ENCODE measurements at regions not wholly inside any gene's neighbourhood (a gene's known extent, or its start where the extent isn't known, plus 50 kb on each side); places are given as distances from the start of the nearest gene placed in this dataset.

- DNase-seq (ENCODE audit: low spot score): no peak
Observed at GRCh38 chr18:45312555-45313126, 302.6 kb upstream of the SLC14A2 start.

- peak; percentile 1 for DNase-seq (ENCODE audit: low spot score)
Observed at GRCh38 chr18:45316127-45316526, 299.1 kb upstream of the SLC14A2 start.

DNA sequence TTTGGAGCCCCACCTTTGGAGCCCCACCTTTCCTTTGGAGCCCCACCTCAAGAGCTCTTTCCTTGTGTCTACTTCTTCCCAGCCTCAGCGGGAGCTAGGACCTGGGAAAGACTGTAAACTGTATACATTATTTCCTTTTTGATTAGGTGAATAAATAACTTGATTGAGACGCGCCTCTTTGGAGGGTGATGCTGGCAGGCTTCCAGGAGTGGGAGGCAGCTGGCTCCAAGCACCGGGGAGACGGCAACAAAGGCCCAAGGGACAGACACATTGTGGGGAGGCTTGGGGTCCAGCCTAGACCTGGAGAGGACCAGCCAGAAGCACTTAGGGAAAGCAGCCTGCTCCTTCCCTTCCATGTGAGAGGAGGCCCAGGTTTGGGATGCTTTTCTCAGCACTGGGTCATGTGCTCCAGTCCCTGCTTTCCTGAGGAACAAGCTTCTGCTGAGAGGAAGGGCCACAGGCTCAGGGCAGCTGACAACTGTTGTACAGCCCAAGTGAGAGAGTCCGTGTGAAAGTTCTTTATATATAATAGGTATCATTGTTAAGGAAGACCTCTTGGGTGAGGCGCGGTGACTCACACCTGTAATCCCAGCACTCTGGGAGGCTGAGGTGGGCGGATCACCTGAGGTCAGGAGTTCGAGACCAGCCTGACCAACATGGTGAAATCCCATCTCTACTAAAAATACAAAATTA is 297.2 kb upstream of the SLC14A2 start:
- DNase-seq (ENCODE audit: low spot score): no peak

DNA sequence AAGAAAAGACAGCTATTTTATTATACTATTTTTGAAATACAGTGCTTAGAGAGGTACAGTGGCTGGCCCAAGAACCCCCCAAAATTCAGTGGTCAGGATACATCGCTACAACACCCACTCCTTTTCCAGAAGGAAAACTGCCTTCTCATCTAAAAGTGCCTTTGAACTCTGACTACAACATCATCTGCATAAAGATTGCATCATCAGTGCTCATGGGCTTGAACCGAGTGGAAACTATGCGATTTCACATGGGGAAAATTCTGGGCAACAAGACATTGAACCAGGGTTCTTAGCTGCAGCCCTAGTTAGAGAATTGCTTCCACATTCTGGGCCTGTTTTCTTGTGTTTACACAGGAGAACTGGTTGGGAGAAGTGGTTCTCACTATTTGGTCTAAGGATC is 294.6 kb upstream of the SLC14A2 start:
- no peak for DNase-seq (ENCODE audit: low spot score)

- no peak for DNase-seq (ENCODE audit: low spot score)
Observed at GRCh38 chr18:45321520-45321919, 293.8 kb upstream of the SLC14A2 start.

GRCh38 chr18:45322343-45322742 is 292.9 kb upstream of the SLC14A2 start:
- DNase-seq (ENCODE audit: low spot score): no peak

DNA sequence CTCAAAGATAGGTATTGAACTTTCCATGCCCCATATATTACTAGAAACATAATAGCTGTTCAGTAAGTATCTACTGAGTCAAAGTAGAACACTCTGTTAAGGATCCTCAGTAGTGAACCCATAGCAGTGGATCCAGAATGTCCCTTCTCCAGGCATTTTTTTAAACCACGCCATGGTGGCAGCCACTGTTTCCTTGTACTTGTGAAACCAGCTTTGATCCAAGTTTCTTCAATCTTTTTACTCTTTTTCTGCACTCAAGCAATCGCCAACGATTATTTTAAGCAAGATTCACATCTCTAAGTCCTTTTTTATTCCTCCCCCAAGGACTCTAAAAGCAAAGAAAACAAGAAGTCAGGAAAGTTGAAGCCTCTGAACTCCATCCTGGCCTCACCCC is 291.2 kb upstream of the SLC14A2 start:
- DNase-seq (ENCODE audit: low spot score): no peak

DNA sequence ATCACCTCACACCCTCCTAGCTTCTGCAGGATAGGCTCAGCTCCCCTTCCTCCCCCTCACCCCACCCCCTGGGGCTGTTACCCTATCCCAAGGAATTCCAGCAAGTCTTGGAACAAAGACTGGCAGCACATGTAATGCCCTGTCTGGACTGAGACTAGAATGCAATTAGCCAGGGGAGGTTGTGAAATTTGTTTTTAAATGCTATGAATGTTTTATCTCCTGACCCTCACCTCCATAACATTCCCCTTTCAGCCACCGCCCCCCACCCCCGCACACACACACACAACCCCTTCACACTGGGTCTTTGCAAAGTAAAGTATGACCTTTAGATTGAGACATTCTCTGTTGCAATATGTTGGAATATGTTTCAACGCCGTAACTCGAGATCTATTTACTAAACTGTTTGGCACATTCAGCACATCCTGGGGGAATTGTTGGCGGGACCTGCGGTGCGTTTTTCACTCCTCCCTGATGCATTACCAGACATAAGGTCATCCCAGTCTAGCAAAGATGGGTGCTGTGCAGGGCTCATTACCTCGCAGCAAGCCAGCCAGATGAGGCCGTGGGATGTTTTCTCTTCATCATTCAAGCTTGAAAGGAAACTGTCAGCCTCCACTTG is 290.7 kb upstream of the SLC14A2 start:
- no peak for DNase-seq (ENCODE audit: low spot score)

DNA sequence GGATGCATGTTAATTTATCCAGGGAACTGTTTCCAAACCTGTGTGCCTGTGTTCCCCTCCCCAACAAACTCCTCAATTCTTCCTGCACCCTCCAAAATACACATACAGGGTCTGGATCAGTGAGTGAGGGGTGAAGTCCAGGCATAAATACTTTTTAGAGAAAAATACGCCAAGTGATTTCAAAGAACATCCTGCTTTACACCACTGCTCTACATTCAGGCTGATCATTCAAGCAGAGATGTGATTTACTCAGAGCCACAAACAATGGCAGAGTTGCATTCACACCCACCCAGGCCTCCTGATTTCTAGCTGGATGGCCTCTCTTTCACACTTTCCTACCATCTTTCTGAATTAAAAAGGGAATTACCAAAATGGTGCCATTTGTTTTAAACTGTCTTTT is 289.5 kb upstream of the SLC14A2 start:
- no peak for DNase-seq (ENCODE audit: low spot score)

DNA sequence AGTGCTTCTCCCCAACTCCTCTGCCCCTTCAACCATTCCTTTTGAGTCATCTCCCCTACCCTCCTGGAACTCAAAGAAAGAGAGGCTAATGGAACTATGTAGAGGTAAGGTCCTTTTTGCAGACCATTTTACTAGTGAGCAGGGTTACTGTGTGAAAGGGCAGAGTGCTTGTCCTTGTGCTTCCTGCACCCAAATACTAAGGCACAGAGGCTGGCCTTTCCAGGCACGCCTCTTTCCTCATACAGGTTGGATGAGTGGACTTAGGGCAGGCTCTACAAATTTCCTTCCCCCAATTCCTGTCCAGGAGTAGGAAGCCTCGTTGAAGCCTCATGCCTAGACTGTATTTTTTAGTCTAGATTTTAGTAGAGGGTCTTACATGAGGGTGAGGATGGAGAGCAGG is 288.8 kb upstream of the SLC14A2 start:
- no peak for DNase-seq (ENCODE audit: low spot score)

GRCh38 chr18:45328296-45328695 is 287.0 kb upstream of the SLC14A2 start:
- no peak for DNase-seq (ENCODE audit: low spot score)

DNA sequence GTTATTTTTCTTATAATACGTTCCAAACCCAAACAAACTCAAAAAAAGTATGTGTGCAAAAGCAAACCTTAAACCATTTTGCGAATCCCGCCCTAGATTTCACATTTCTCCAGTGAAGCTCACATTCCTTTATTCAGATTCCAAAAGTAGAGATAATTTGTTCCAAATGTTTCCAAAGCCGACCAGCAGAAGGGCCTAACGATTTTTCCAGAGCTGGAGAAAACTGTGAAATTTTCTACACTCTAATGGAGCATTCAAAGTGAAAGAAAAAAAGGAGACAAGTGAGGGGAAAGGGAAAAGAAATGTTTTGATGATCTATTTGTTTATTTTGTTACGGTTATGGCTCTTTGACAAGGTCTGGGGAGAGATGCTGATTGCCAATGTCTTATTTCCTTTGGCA is 286.5 kb upstream of the SLC14A2 start:
- DNase-seq (ENCODE audit: low spot score): no peak

DNA sequence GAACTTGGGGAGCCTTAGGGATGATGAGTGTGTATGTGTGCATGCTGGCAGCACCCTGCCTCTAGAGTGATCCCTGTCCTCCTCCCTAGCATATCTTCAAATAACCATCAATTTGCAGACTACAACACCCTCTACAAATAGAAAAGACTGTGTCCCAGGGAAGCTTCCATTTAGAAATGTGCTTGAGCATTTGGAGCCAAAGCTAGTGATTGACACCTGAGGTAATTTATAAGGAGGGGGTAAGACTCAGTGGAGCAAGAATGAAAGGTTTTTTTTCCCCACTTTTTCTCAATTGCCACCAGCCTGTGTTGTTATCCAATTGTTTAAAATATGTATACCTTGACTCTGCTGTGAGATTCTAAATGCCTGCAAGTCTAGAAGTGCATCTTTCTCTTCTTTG is 286.0 kb upstream of the SLC14A2 start:
- no peak for DNase-seq (ENCODE audit: low spot score)

GRCh38 chr18:45330170-45330594 is 285.1 kb upstream of the SLC14A2 start:
- no peak for DNase-seq (ENCODE audit: low spot score)

- DNase-seq (ENCODE audit: low spot score): no peak
Observed at GRCh38 chr18:45332871-45333270, 282.4 kb upstream of the SLC14A2 start.

GRCh38 chr18:45334191-45334590 is 281.1 kb upstream of the SLC14A2 start:
- no peak for DNase-seq (ENCODE audit: low spot score)

DNA sequence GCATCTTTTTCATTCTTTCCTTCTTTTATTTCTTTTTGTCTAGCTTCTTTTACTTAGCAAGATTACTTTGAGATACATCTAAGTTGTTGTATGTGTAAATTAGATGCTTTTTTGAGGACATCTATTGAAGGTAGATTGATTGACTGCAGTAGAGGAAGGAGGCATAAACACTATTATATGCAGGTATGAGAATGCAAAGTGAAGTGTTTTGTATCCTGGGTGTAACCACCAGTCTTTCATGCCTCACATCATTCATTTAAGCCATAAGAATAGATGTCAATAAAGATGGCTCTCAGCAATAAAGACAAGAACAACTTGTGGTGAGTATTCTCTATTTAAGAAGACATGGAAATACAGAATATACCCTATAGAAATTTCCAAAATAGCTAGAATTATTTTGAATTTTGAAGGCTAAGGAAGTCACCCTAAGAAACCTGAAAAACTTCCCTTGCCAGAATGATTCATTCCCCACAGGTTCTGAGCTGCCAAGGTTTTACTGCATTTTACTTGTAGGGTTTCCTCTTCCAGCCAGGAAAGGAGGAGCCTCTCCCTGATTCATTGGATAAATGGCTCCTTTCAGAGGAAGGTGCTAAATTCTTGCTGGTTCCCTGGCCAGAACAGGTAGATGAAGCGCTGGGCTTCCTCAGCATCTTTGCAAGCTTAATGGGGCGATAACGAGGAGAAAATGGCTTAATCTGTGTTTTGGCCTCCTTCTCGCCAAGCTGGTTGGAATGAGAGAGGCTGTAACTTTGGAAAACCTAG is 279.8 kb upstream of the SLC14A2 start:
- DNase-seq (ENCODE audit: low spot score): no peak

DNA sequence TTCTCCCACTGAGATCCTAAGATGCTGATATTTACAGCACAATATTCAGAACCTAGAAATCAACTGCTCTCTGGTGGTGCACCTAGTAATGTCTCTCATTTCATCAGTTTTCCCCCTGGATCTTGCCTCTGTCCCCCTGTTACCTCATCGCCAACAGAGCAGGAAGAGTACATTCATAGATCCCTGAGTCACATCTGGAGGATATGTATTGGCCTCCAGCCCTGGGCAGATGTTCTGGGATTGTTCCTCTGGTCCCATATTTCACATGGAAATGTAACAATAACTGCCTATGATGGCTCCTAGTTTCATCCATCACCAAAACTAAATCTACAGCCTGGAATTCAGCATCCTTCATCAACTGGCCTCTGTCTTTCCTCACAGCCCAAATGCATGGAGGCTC is 278.8 kb upstream of the SLC14A2 start:
- DNase-seq (ENCODE audit: low spot score): no peak

- DNase-seq (ENCODE audit: low spot score): no peak
Observed at GRCh38 chr18:45337477-45337876, 277.8 kb upstream of the SLC14A2 start.

DNA sequence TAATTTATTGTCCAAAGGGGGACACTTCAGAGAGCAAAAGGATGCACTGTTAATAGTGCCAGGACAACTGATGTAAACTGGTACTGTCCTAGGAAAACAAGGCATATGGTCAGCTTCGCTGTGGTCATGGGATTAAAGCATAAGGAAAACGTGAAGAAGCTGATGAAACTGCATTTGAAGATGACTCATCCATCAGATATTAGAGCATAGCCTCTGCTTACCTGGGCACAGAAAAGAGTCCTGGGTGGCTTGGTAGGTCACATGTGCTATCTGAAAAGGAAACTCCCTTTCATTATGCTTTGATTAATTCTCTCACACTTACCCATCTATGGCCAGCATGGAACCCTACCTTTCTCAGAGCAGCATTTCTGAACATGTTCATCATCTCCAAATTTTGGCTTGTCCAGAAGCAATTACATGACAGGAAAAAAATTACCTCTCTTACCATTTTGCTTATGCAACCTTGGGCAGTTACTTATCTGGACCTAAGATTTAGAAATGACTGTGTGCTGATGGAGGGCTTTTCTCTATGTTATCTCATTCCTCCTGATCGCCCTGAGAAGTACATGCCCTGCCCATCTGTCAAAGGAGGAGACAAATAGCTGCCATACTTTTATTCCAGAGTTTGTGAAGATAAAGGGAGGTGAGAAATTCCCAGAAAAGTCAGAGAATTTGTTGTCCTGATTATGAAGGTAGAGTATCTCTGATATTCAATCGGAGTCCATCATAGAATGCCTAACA is 275.3 kb upstream of the SLC14A2 start:
- DNase-seq (ENCODE audit: low spot score): no peak

DNA sequence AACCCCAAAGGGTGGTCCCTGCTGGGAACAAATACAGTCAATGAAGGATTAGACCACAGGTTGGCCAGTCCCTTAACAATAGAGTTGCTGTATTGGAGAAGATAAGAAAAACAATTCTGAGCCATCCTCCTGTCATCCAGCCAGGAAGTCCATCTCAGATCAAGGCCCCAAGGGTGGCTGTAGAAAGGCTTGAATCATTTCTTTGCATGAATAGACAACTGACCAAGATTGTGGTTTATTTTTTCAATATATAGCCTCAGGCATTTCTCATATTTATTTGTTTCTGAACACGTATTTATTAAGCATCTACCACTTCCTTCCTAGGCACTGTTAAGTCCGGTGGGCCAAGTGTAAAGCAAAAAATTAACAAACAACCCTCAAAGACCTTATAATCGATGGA is 274.4 kb upstream of the SLC14A2 start:
- DNase-seq (ENCODE audit: low spot score): no peak

DNA sequence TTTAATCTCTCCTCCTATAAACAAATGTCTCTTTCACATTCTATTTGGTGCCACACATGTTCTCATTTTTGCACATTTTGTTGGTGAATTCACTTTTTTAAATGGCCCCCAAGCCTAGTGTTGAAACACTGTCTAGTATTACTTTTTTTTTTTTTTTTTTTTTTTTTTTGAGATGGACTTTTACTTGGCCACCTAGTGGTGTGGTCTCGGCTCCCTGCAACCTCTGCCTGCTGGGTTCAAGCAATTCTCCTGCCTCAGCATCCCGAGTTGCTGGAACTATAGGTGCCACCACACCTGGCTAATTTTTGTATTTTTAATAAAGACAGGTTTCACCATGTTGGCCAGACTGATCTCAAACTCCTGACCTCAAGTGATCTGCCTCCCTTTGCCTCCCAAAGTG is 273.8 kb upstream of the SLC14A2 start:
- DNase-seq (ENCODE audit: low spot score): no peak
